GM18873 (cell line): ENCODE measurements at regions not wholly inside any gene's neighbourhood (a gene's known extent, or its start where the extent isn't known, plus 50 kb on each side); places are given as distances from the start of the nearest gene placed in this dataset.
"Not testable (repeated sequence)": the region's sequence is repeated elsewhere in the genome, so short reads cannot be mapped to it uniquely, and the experiment has no call there.

Experiments used
- ATAC-seq: cut with Tn5 transposase; IDR thresholded peaks from one replicate; pipeline ENCODE4 v1.9.1; 2021; ENCODE audit warnings: mild to moderate bottlenecking, moderate library complexity, moderate number of reproducible peaks; ENCODE audit not compliant: unreplicated experiment, low FRiP score

DNA sequence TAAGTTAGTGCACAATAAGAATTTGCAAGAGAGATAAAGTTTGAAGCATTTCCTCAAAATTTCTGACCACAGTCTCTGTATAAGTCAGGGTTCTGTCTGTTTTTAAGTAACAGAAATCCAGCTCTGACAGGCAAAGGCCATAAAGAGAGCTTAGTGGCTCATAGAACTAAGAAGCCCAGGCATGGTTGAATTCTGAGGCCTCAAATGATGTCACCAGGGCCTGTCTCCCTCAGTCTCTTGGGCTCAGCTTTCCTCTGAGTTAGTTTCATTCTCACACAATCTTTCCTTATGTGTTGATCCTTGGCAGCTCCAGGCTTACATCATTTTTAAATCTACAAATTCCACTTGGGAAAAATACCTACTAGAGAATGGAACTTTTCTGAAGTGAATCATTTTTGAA is 173.4 kb upstream of the ATP2B1 start:
- peak; percentile 41 for ATAC-seq

DNA sequence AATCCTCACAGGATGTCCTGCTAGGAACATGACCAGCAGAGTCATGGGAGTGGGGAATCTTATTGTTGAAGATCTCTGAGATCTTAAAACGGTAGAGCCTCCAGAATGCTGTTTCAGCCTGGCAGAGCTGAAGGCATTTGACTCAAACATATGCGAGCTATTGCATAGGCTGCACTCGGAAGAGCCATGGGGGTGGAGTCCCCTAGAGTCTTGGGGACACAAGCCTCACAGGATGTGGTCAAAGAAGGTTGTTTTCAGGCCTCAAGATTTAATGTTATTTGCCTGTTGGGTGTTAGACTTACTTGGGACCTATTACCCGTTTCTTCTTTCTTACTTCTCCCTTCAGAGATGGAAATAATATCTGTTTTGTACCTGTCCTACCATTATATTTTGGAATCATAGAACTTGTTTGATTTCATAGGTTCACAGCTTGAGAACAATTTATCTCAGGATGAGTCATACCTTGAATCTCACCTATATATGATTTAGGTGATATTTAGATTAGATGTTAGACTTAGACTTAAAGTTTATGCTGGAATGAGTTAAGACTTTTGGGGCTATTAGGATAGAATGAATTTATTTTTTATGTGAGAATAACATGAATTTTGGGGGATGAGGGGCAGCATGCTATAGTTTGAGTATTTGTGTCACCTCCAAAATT is 172.2 kb upstream of the ATP2B1 start:
- peak; percentile 90 for ATAC-seq

DNA sequence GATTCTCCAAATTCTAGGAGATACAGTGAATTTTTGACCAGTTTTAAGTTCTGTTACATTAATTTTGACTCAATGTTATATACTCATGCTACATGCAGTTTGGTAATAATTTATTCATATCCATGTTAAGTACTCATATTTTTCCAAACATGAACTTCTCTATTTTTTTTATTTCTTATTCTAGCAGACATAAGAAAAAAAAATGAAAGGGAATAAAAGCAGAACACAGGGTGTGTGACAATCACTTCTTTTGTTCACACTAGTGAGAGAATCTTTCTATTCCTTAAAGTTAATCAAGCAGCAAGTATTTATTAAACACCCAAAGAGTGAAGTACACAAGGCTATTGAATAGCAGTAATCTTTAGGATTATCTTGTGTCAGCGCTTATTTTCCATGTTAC is 171.1 kb upstream of the ATP2B1 start:
- no peak for ATAC-seq

DNA sequence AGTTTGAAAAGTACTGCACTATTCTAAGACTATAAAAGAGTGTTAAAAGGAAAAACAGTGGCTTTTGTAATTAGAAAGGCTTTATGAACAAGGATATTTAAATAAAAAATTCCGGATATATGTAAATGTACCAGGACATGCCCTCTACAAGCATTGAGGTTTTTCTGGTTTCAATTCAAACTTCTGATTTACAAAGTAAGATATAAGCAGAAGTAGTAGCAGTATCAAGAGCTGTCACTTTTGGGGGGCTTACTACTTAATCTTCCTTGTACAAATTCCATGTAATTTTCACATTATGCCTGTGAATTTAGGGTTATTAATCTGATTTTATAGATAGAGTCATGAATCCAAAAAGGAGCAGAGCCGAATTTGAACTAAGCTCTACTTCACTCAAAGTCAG is 170.3 kb upstream of the ATP2B1 start:
- no peak for ATAC-seq

DNA sequence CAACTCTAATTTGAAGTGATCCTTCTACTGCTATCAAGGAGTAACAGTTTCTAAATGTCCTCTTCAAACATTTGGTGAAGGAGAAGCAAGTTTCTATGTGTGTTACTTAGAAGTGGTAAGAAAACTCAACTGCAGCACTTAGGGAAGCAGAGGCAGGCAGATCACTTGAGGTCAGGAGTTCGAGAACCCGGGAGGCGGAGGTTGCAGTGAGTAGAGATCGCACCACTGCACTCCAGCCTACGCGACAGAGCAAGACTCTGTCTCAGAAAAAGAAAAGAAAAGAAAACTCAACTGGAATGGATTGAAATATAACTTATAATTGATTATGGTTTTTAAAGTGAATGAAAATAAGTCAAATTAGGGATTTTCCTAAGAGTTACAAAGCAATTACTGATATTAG is 169.7 kb upstream of the ATP2B1 start:
- ATAC-seq: no peak

DNA sequence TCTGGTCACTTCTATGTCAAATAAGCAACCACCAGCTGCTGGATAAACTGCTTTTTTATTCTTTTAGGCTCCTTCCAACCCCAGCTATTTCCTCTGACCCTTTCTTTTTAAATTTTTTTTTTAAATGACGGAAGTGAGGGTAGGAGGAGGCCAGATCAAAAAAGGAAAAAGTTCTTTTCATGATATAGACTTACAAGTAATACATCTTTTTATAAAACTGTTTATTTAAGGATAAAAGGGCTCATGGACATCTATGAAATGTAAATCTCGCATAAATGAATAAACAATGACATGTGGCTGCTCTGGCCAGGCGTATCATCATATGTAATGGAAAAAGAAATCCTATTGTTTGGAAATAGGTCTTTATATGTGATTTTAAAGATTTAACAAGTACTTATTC is 169.0 kb upstream of the ATP2B1 start:
- ATAC-seq: no peak

DNA sequence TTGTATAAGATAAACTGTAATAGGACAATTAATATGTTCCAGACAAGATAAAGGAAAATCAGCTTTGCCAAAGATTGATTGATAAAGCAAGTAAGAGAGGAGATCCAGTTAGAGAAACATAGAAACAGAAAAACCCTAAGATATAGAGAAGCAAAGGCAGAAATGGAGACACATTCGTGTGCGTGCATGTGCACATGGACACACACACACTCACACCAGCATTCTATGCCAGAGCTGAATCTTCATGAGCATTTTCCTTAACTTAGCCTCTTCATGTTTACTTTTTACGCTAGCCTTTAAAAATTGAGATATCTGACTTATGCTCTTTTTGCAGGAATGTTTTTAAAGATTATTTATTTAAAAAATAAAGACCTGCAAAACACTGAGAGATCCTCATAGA is 168.5 kb upstream of the ATP2B1 start:
- ATAC-seq: no peak

DNA sequence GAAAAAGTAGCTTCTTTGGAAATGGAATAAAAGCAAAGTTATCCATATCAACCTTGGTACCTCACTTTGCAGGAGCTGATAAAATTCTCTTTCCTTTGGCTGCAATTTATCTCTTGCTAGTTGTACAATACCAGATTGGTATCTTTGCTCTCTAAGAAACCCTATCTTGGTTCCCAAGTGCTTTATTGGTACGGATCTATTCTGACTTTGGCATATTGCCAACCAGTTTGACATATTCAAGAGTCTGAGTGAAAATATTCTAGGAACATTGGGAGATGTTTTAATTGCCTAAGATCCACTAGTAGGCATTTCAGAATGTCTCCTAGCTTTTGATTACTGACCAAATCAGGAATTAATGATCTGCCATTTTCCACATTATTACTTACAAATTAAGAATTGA is 167.2 kb upstream of the ATP2B1 start:
- ATAC-seq: no peak

DNA sequence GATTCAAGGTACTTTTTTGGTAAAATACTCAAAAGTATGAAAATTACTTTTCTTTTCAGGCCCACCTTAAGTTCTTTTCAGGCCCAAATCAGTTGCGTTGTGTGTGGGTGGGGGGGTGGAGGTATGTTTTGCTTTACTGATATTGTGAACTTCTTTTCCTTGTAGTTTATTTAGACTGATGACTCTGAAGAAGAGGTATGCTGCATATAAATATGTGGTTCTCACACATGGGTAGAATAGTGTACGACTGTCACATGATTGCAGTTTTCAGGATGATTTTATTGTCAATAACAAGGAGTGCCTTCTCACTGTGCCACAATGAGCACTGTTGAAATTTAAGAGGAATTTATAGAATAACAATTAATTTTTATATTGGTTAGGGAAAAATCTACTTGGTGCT is 166.6 kb upstream of the ATP2B1 start:
- no peak for ATAC-seq

DNA sequence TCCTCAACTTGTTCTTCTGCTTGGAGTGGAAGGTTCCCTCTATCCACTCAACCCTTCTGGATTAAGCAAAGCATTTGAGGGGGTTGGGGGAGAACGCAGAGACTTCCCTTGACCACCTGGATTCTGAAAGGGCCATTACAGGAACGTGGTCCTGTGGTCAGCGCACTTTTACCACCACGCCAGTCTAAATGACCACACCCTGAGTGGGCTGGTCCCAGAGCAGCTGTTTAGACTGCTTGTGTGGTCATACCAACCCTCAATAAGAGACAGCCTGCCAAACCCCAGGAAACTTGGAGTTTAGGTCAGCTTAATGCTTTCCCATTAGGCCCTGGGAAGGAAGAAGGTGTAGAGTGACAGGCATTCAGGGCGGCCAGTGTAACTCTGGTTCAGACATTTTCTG is 165.5 kb upstream of the ATP2B1 start:
- ATAC-seq: no peak

DNA sequence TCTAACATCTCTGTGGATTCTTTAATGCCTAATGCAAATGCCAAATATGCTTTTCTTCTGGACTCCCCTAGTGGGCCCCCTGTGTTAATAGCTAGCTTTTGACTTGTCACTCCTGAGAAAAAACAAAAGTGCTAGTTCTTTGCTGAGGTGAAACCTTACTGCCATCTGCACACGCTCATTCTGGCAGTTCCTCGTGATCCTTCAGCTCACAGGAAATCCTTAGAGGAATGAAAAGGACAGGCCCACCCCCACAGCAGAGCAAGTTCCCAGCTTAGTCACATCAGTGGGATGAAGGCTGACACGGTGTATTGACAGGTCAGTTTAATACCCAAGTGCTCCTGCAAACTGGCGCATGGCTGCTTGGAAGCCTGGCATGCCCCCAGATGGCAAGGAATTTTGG is 165.1 kb upstream of the ATP2B1 start:
- no peak for ATAC-seq

DNA sequence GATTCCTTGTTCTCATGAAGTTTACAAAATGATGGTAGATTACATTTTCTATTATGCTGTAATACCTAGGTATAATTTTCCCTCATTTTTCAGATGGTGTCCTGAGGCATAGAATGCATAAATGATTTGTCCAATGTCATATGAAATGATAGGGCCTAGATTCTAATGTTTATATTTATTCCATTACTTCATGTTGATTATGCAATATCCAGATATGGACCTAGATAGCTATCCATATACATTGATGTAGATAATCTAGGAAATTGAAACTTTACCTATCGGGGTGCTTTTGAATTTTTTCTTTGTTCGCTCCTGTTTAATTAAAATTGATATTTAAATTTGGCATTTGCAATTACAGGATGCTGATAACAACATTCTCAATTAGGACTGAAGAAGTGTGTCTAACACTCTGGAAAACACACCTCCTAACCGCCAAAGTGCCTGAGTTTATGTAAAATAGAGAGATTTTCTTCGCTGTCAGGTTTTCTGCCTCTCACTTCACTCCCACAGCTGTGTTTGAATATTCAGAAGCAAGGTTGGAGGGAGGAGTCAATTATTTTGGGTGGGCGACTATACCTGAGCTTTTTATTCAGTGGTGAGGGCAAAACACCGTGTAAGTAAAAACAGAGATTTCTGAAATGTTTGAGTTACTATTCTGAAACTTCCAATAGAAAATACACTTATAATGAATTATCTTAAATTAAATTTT is 164.4 kb upstream of the ATP2B1 start:
- no peak for ATAC-seq

DNA sequence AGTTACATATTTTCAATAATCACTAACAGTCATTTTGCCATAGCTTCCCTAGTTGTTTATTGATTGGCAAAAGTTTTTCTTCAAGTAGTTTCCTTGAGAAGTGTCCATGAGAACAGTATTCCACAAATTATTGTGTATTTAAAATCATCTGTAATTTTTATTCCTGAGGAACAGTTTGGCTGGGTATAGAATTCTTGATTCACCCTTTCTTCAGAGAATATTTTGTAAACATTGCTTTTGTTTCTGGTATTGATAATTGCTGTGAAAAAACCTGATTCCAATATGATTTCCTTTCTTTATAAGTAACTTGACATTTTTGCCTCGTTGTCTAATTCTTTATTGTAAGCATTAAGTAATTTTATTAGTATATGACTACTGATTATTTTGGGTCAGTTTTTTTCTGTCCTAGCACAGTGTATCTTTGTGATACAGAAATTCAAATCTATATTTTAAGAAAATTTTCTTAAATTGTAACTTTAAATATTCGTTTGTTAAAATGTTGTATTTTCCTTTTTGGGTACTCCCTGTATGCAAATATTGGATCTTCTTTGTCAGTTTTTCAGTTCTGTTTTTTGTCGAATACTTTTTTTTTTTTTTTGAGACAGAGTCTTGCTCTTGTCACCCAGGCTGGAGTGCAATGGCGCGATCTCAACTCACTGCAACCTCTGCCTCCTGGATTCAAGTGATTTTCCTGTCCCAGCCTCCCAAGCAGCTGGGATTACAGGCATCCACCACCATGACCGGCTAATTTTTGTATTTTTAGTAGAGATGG is 162.0 kb upstream of the ATP2B1 start:
- no peak for ATAC-seq

DNA sequence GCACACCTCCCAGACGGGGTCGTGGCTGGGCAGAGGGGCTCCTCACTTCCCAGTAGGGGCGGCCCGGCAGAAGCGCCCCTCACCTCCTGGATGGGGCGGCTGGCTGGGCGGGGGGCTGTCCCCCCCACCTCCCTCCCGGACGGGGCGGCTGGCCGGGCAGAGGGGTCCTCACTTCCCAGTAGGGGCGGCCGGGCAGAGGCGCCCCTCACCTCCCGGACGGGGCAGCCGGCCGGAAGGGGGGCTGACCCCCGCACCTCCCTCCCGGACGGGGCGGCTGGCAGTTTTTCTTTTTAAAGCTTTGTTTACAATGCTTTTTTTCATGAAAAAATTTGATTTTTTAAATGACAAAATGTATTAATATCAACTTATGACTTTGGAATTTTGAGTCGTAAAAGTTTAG is 159.0 kb upstream of the ATP2B1 start:
- ATAC-seq: not testable (repeated sequence)

DNA sequence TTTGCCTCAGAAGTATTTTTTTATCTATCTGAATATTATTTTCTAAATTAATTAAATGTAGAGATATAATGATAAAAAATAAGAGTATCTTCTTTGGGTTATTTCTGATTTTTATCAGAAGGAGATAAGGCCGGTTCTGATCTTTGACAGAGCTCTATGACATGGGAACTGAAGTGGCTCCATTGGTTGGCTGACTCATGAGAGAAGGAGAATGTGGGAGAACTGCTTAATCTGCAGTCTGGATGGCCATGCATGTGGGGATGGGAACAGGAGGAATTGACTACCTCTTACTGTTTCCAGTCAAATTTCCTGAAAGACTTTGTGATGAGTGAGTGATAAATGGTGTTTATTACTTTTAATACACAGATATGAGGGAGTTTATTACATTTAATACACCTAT is 155.8 kb upstream of the ATP2B1 start:
- ATAC-seq: no peak

DNA sequence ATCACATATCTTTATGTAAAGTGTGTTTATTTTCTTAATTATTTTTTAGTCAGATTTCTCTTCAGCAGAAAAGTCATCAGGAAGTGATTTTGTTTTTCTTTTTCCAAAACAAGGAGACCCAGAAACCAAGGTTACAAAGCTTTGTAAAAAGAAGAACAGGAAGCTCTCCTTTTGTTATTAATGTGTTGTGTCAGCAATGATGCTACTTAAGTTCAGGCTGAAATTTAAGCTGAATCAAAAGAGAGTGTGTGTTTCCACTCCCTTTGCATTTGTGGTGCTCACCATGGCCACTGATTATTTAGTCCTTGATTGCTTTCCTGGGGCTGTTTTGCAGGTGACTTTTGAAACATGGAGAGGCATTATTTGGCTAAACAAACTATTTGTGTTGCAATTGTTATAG is 155.3 kb upstream of the ATP2B1 start:
- no peak for ATAC-seq

DNA sequence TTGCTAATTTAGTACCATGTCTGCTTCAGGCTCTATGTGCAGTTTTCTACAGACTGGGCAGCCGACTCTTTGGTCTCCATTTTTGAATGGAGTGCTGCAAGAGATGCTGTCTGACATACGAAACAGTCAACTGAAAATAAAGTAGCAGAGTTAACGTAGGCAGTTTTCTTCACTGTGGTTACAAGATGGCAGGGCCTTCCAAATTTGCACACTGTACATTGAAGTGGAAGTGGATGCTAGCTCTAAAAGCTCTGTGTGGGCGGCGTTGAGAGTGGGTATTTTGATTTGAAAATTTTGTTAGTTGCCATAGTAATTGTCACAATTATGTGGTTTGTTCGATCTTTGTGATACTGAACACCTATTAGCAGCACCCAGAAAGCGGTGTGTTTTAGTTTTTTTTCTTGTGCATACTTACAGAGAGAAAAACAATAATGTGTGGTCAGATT is 154.9 kb upstream of the ATP2B1 start:
- ATAC-seq: peak; percentile 57

DNA sequence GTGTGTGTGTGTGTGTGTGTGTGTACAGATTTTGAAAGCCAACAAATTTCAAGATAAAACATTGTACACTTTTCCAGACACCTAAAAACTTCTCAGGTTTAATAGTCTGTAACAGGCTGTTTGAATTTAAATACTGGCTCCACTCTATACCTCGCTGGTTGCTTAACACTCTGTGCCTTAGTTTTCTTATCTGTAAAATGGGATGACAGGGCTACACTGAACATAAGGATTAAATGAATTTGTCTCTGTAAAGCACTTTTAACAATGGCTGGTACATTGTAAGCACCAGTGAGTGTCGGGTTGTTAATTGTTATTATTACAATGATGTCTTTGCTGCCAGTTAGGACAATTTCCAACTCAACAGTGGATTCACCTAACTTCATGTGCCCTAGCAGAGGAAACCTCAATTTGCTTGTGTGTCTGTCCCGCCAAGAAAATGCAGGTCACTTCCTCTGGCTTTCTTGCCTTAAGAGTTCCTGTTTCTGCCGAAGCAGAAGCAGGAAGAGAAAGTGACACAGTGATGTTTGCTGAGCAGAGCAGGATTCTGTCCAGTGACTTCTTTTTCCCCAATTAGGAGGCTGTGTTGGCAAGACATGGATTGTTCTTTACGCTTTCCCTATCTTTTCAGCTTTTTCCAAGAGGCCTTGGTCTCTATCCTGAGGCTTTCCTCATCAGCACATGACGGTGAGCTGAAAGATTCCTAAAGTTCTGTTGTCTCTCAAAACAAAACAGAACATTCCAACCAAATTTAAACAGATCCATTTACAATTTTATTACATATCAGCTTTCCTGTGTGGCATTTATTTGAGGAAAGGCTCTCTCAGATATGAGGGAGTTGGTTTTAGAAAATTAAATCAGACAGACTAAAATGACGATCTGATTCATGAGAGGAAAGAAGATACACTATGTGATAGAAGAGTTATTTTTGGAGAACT is 154.1 kb upstream of the ATP2B1 start:
- peak; percentile 63 for ATAC-seq

DNA sequence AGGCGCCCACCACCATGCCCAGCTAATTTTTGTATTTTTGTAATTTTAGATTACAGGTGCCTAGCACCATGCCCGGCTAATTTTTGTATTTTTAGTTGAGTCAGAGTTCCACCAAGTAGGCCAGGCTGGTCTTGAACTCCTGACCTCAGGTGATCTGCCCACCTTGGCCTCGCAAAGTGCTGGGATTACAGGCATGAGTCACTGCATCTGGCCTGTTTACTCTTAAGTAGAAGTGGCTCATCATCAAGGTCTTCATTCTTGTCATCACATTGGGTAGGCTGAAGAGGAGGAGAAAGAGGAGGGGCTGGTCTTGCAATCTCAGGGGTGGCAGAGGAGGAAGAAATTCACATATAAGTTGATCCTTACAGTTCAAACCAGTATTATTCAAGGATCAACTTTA is 152.4 kb upstream of the ATP2B1 start:
- no peak for ATAC-seq

DNA sequence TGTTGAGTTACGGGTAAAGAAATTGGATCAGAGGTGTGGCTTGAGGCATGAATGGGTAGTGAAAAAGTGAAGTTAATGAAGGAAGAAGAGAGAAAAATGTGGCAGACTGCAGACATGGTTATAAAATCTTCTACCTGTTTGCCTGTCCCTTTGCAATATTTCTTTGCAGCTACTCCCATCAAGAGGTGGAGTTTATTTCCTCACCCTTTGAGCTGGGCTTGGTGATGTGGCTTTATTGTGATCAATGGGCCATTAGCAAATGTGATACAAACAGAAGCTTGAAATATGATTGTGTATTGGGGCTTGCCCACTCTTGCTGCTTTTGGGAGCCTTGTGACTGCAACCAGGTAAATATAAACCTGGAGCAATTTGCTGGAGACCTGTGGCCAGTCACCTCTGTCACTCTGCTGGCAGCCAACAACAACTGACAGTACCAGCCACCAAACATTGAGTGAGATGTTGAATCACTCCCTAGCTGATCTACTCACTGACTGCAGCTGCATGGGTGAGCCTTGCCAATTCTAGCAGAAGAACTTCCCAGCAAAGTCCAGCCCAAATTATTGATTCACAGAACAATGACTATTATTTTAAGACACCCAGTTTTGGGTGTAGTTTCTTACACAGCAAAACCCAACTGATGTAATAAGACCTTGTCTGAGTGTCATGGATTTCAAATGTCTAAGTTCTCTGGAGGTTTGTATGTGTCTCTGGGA is 151.0 kb upstream of the ATP2B1 start:
- no peak for ATAC-seq
